ENCODE measurements at regions not wholly inside any gene's neighbourhood (a gene's known extent, or its start where the extent isn't known, plus 50 kb on each side); places are given as distances from the start of the nearest gene placed in this dataset.

DNA sequence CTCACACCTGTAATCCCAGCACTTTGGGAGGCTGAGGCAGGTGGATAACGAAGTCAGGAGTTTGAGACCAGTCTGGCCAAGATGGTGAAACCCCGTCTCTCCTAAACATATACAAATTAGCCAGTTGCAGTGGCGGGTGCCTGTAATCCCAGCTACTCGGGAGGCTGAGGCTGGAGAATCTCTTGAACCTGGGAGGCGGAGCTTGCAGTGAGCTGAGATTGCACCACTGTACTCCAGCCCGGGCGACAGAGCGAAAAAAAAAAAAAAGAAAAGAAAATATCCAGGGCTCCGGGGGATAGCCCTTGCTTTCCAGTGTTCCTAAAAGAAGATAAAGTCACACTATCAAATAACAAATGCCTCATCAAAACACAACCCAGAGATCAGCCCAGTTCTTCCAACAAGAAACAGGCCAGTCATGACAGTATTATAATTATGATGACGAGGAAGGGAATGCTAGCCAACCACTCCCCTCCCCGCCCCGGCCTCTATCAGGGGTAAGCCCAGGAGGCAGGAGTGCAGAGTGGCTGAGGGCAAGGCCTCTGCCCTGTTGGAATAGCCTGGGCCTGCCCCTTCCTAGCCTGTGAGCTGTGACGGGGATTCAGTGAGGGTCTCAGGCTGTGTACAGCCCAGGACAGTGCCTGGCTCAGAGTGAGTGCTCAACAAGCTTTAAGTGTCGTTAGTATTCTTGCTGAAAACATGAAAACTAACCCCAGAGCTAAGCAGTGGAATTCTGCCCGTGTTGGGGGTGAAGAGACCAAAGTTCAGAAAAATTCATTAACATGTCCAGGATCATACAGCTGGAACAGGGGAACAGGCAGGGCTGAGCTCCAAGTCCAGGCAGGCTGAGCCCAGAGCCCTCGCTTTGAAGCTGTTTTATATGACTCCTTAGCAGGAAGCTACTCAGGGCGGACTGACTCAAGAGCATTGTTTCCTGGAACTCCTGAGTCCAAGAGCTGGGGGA is 54.3 kb downstream of the FAM241B start:
- peak; percentile 50 for DNase-seq (ENCODE audit: low read depth)

- DNase-seq (ENCODE audit: low read depth), result no peak
Measured at GRCh38 chr10:69684981-69685353, 54.9 kb downstream of the FAM241B start.

GRCh38 chr10:69685426-69685801 is 55.4 kb downstream of the FAM241B start:
- no peak for DNase-seq (ENCODE audit: low read depth)

DNA sequence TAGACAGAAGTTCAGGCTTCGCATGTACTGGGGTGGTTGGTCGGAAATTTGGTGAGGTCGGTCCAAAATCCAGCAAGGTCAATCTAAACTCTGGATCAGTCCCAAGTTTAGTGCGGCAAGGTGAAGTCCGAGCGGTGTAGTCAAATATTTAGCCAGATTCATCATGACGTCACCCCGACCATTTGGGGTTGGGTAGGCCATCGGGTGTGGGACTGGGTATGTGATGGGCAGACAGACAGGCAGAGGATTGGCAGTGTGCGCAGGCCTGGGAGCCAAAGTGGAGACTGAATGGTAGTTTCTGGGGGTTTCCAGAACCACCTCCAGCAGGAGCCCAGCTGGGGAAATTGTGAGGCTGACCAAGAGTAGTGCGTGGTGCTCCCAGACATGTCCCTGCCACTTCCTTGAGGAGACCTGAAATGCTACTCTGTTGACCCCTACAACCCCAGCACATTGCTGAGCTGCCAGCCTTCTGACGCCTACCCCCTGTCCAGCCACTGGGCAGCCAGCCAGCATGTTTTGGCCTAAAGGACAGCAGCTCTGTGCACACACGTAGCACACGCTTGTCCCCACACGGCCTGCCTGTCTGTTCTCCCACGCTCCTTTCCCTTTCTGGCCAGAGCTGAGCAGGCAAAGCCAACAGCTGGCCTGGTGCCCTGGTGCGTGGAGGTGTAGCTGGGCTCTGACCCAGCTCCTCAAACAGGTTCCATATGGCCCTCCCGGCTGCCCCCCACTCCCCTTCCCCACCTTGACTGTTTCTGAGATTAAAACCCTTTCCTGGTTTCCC is 55.9 kb downstream of the FAM241B start:
- DNase-seq (ENCODE audit: low read depth), result peak; percentile 34

DNA sequence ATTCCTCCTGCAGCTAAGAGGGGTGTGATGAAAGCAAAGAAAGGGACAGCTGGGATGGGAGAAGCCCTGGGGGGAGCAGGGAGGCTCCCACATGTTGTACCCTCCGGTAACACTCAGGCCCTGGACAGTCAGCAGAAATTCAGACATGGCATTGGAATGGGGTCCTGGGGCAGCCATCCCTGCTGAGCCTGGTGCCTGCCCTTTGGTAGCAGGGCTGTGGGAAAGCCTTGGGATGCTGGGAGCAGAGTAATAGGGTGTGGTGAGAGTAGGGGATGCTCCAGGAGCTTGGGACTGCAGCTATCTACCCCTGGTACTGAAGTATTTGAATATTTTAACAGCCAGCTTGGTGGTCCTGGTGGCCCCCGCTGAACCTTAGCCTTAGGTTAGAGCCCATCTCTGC is 56.8 kb downstream of the FAM241B start:
- no peak for DNase-seq (ENCODE audit: low read depth)

- no peak for DNase-seq (ENCODE audit: low read depth)
Measured at GRCh38 chr10:69687426-69687825, 57.4 kb downstream of the FAM241B start.

- no peak for DNase-seq (ENCODE audit: low read depth)
Measured at GRCh38 chr10:69692267-69692666, 62.2 kb downstream of the FAM241B start.

DNA sequence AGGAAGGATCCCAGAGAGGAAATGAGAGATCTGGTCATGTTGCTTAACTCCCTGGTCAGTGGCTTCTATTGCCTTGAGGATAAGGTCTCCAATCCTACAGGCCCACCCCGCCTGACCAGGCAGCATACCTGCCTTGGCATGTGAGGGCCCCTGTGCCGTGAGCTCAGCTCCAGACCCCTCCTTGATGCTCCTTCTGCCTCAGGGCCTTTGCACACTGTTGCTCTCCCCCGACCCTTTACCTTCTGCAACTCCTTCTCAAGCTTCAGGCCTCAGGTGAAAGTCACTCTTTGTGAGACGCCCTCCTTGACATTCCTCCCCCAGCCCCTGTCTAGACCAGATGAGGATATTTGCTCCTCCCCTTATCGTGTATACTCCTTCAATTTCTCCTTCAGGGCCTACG is 62.8 kb downstream of the FAM241B start:
- DNase-seq (ENCODE audit: low read depth), result no peak

DNA sequence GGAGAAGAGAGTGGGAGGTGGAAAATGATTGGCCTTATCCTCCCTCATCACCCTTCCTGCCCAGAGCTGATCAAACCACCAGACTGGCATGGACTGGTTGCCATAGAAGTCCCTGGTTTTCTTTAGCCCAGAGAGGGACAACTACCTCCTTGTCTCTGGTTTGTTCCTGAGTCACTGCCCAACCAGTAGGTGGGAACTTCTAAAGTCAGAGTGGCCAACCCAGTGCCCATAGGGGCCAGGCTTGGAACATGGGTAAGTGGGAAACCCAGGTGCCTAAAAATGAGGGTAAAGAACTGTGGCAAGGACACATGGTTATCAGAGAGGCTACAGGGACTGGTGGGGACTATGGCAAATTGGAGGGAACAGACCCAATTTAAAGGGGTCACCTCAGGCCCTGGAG is 63.8 kb downstream of the FAM241B start:
- no peak for DNase-seq (ENCODE audit: low read depth)

- peak; percentile 91 for DNase-seq (ENCODE audit: low read depth)
Measured at GRCh38 chr10:69696073-69696731, 66.2 kb downstream of the FAM241B start.

GRCh38 chr10:69697006-69697405 is 67.0 kb downstream of the FAM241B start:
- no peak for DNase-seq (ENCODE audit: low read depth)

GRCh38 chr10:69703256-69703655 is 73.2 kb downstream of the FAM241B start:
- DNase-seq (ENCODE audit: low read depth), result peak; percentile 82

GRCh38 chr10:69703766-69704630 is 74.0 kb downstream of the FAM241B start:
- peak; percentile 99 for DNase-seq (ENCODE audit: low read depth)

- DNase-seq (ENCODE audit: low read depth), result no peak
Measured at GRCh38 chr10:69709366-69709941, 79.4 kb downstream of the FAM241B start.

- DNase-seq (ENCODE audit: low read depth), result no peak
Measured at GRCh38 chr10:69710008-69710888, 80.2 kb downstream of the FAM241B start.

- no peak for DNase-seq (ENCODE audit: low read depth)
Measured at GRCh38 chr10:69712342-69712741, 82.3 kb downstream of the FAM241B start.

- DNase-seq (ENCODE audit: low read depth), result no peak
Measured at GRCh38 chr10:69714572-69714971, 84.5 kb downstream of the FAM241B start.

DNA sequence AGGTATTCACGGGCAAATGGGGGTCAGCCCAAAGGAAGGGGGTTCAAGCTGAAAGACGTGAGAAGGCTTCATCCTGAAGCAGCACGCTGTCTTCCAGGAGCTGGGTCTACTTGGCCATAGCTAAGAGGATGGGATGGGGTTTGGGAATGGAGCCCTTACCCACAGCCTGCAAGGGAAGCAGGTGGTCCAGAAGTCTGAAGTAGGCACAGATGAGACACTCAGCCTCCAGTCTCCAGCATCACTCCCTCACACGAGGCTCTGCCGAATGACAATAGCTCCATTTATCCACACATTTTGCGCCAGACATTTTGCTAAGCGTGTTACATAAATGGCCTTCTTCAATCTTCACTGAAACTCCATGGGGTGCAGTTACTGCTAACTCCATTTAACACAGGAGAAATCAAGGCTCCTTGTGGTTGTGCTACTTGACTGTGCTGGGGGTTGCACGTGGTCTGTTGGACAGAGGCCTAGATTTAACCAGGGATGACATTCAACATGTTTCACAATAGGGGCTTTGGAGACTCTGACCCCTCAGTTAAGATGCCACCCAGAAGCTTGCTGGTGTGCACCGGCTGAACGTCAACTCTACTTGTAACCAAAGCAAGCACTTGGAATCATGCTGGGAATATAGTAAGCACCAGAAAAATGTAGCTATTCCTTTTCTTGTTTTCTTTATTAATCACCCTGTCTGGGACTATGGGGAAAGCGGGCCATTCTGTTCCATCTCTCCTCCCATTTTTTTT is 85.3 kb downstream of the FAM241B start:
- DNase-seq (ENCODE audit: low read depth), result peak; percentile 73

DNA sequence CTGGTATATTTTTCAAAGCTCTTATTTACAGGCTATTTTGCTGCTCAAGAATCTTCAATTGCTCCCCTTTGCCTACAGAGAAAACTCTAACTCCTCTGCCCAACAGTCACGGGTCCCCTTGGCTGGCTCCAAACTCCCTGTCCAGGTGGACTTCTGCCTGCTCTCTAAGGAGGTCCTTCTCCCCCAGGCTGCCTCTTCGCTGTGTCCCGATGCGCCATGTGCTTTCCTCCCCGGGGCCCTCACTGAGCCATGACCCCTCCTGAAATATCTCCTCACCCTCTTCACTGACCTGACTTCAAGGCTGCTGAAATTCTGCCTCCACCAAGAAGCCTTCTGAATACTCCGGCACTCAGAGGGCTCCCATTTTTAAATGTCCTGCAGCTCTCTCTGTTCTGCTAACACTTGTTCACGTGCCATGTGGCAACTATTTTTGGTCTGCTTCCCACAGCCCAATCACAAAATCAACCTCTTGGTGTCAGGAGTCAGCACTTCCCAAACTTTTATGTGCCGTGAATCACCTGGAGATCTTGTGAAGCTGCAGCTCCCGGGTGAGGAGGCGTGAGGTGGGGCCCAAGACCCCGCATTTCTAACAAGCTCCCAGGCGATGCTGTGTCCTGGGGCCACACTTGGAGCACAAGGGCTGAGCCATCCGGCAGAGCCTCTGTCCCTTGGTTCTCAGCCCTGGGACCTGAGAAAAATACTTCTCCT is 85.7 kb upstream of the COL13A1 start:
- DNase-seq (ENCODE audit: low read depth), result no peak
